Hippocampal formation (tissue), 2 donors: ENCODE measurements at regions not wholly inside any gene's neighbourhood (a gene's known extent, or its start where the extent isn't known, plus 50 kb on each side); places are given as distances from the start of the nearest gene placed in this dataset.

Source experiments
- DNase-seq, 2 donors: peaks; one replicate each; lab custom pipeline; 2025; lab: John Stamatoyannopoulos, UW

- no peak for DNase-seq
These were observed 186.4 kb upstream of the ZRANB2 start for GRCh38 chr1:71267220-71267619.

- DNase-seq = no peak
These were observed 183.2 kb upstream of the ZRANB2 start for GRCh38 chr1:71264039-71264438.

- DNase-seq = no peak
These were observed 182.1 kb upstream of the ZRANB2 start for GRCh38 chr1:71262970-71263369.

- no peak for DNase-seq
These were observed 172.1 kb upstream of the ZRANB2 start for GRCh38 chr1:71252900-71253299.

- DNase-seq = no peak
These were observed 164.4 kb upstream of the ZRANB2 start for GRCh38 chr1:71245246-71245645.

- DNase-seq = no peak
These were observed 161.4 kb upstream of the ZRANB2 start for GRCh38 chr1:71242239-71242638.

- DNase-seq = no peak
These were observed 159.8 kb upstream of the ZRANB2 start for GRCh38 chr1:71240656-71241055.

- DNase-seq = no peak
These were observed 155.7 kb upstream of the ZRANB2 start for GRCh38 chr1:71236503-71236902.

- DNase-seq = no peak
These were observed 152.8 kb upstream of the ZRANB2 start for GRCh38 chr1:71233645-71234044.

- DNase-seq = no peak
These were observed 152.0 kb upstream of the ZRANB2 start for GRCh38 chr1:71232786-71233185.

GRCh38 chr1:71232166-71232763, 151.4 kb upstream of the ZRANB2 start:
- DNase-seq = no peak

GRCh38 chr1:71231751-71232150, 150.9 kb upstream of the ZRANB2 start:
- DNase-seq = no peak

GRCh38 chr1:71228742-71229365, 148.0 kb upstream of the ZRANB2 start:
- no peak for DNase-seq

GRCh38 chr1:71228241-71228640, 147.4 kb upstream of the ZRANB2 start:
- no peak for DNase-seq

- DNase-seq = no peak
These were observed 144.0 kb upstream of the ZRANB2 start for GRCh38 chr1:71224741-71225377.

GRCh38 chr1:71223641-71224340, 143.0 kb upstream of the ZRANB2 start:
- DNase-seq = no peak

GRCh38 chr1:71222668-71223067, 141.8 kb upstream of the ZRANB2 start:
- DNase-seq = no peak

GRCh38 chr1:71210718-71211117, 129.9 kb upstream of the ZRANB2 start:
- no peak for DNase-seq

- no peak for DNase-seq
These were observed 122.4 kb upstream of the ZRANB2 start for GRCh38 chr1:71203241-71203640.

- DNase-seq = no peak
These were observed 119.7 kb upstream of the ZRANB2 start for GRCh38 chr1:71200503-71200902.

GRCh38 chr1:71196685-71197084, 115.8 kb upstream of the ZRANB2 start:
- peak in 1 of 2 donors; percentile 15 for DNase-seq

GRCh38 chr1:71193153-71193552, 112.3 kb upstream of the ZRANB2 start:
- peak in 1 of 2 donors; percentile 34 for DNase-seq

GRCh38 chr1:71191520-71191919, 110.7 kb upstream of the ZRANB2 start:
- no peak for DNase-seq
